ENCODE measurements at regions not wholly inside any gene's neighbourhood (a gene's known extent, or its start where the extent isn't known, plus 50 kb on each side); places are given as distances from the start of the nearest gene placed in this dataset.
"Not testable (repeated sequence)": the region's sequence is repeated elsewhere in the genome, so short reads cannot be mapped to it uniquely, and the experiment has no call there.

DNA sequence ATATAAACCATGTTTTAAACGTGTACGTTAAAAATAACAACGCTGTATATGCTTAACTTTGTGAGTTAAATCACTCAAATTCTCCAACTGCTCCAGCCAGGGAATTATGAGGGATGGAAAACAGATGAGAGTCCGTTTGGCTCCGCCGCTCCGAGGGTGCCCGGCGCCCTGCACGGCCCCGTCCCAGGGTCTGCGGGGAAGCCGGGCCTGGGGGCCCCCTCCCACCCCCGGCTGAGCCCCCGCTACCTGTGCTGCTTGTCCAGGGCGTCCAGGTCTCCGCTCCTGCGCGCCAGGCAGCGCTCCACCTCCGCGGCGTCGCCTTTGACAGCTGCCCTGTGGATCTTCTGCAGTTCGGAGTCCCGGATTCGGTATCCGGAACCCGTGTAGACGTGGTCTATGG is 415.5 kb downstream of the FOXD4L4 start:
- not testable (repeated sequence) for DNase-seq

DNA sequence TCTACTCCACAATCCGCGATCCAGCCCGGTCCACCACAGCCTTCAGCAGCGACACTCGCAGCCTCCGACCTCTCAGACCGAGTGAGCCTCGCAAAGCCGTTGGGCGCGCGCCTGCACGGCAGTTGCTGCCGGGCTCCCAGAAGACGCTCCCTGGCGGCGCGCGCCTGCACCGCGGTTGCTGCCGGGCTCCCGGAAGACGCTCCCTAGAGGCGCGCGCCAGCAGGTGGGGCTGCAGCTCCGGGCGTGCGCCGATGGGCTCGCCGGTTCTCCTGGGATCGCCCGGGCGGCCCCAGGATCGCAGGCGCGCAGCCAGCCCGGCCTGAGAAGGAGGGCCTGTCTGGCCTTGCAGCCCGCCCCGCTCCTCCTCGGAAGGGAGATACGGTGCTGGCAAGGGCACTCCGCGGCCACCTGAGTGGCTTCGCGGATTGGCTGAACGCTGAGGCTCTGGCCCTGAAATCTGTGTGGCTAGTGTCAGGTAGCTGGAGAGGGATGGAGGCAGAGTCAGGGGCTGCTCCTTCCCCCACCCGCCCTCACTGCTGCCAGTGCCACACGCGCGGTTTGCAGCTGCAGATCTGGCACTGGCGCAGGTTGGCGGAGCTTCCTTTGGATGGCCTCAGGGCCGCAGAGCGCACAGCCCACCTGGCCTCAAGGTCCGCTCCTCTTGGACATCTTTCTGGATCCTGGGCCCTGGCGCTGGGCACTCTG is 416.2 kb downstream of the FOXD4L4 start:
- DNase-seq: not testable (repeated sequence)

- not testable (repeated sequence) for DNase-seq
Measured at GRCh38 chr9:66153971-66154691, 417.2 kb downstream of the FOXD4L4 start.

GRCh38 chr9:66182316-66182715 is 445.4 kb downstream of the FOXD4L4 start:
- not testable (repeated sequence) for DNase-seq

DNA sequence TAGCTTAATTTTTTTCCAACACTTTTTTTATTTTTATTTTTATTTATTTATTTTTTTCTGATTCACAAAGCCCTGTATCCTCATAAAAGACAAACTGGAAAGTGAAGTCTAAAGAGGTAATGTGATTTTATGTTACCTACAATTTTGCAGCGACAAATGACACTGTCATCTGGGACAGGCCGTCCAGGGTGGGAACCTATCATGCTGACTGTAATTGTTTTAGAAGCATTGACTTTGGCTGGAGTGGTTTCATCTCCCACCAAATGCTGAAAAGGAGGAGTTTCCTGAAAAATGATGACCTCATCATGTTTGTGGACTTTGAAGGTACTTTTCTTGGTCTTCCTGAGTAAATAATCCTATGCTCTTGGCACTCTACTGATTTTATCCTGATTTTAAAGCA is 446.7 kb downstream of the FOXD4L4 start:
- not testable (repeated sequence) for DNase-seq

- DNase-seq: not testable (repeated sequence)
Measured at GRCh38 chr9:66197199-66197598, 460.3 kb downstream of the FOXD4L4 start.

- DNase-seq: not testable (repeated sequence)
Measured at GRCh38 chr9:66198421-66198820, 461.5 kb downstream of the FOXD4L4 start.

GRCh38 chr9:66206617-66207016 is 469.7 kb downstream of the FOXD4L4 start:
- not testable (repeated sequence) for DNase-seq

- not testable (repeated sequence) for DNase-seq
Measured at GRCh38 chr9:66207914-66208313, 471.0 kb downstream of the FOXD4L4 start.

GRCh38 chr9:66244763-66245162 is 507.8 kb downstream of the FOXD4L4 start:
- DNase-seq: not testable (repeated sequence)

DNA sequence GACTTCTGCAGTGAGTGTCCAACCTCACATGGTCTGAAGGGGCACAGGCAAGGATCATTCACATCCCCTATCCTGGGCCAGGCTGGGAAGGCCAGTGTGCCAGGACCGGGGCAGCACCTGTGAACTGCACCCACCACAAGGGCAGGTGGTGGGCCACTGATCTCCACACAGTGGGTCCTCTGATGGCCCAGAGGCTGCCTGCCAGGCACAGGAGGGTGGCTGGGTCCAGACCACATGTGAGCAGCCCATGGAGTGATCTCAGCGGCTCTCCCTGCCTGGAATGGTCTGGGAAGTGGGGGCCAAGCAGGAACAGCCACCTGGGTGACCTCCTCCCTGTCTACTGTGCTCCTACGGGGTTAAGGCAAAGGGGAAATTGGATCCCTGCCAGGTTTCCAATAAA is 508.5 kb downstream of the FOXD4L4 start:
- DNase-seq: not testable (repeated sequence)

- DNase-seq: not testable (repeated sequence)
Measured at GRCh38 chr9:66257581-66257980, 520.6 kb downstream of the FOXD4L4 start.

DNA sequence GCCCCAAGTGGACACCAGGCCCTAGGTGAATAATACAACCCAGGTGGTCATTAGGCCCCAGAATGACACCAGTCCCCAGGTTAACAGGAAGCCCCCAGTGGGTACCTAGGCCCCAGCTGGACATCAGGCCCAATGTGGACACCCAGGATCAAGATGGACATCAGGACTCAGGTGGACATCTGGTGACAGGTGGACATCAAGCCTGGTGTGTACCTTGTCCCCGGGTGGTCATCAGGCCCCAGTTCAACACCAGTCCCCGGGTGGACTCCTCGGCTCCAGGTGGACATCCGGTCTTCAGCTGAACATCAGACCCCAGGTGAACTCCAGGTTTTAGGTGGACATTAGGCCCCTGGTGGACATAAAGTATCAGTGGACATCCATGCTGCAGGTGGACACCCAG is 524.6 kb downstream of the FOXD4L4 start:
- not testable (repeated sequence) for DNase-seq

DNA sequence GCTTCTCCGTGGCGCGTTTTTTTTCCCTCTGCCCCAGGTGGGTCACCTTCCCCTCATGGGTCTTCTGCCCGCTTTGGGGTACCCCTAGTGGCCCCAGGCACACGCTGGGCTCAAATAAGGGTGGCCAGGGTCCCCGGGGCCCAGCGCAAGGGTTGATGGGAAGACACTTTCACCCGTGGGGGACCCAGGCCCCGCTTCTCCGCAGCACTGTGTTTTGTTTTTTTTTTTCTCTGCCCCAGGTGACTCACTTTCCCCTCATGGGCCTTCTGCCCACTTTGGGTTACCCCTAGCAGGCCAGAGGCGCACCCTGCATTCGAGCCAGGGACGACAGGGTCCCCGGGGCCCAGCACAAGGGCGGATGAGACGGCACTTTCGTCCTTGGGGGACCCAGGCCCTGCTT is 526.7 kb downstream of the FOXD4L4 start:
- DNase-seq: not testable (repeated sequence)

GRCh38 chr9:66264786-66265185 is 527.8 kb downstream of the FOXD4L4 start:
- DNase-seq: not testable (repeated sequence)

GRCh38 chr9:66266202-66266601 is 529.3 kb downstream of the FOXD4L4 start:
- not testable (repeated sequence) for DNase-seq

DNA sequence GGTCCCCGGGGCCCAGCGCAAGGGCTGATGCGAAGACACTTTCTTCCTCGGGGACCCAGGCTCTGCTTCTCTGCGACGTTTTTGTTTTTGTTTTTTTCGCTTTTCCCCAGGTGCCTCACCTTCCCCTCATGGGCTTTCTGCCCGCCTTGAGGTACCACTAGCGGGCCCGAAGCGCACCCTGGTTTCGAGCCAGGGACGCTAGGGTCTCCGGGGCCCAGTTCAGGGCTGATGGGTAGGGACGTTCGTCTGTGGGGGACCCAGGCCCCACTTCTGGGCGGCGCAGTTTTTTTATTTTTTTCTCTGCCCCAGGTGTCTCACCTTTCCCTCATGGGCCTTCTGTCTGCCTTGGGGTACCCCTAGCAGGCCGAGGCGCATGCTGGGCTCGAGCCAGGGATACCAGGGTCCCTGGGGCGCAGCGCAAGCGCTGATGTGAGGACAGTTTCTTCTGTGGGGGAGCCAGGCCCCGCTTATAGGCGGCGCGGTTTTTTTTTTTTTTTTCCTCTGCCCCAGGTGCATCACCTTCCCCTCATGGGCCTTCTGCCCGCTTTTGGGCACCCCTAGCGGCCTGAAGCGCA is 530.0 kb downstream of the FOXD4L4 start:
- DNase-seq: not testable (repeated sequence)

GRCh38 chr9:66267684-66268083 is 530.7 kb downstream of the FOXD4L4 start:
- not testable (repeated sequence) for DNase-seq

DNA sequence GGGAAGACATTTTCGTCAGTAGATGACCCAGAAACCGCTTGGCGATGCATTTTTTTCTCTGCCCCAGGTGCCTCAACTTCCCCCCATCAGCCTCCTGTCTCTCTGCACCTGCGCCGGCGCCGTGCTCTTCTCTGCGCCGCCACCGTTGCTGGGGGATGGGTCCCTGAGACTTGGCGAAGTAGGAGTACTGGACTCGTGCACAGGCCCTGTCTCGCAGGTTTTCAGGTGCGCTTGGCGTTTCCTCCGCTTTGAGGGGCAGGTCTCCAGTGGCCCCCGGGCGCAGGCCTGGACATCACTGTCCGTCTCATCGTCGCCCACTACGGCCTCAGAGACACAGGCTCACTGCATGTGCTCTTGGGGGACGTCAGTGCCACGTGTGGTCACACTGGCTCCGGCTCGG is 532.1 kb downstream of the FOXD4L4 start:
- not testable (repeated sequence) for DNase-seq

GRCh38 chr9:66269783-66270182 is 532.8 kb downstream of the FOXD4L4 start:
- DNase-seq: peak; percentile 58

- not testable (repeated sequence) for DNase-seq
Measured at GRCh38 chr9:66278809-66279208, 541.9 kb downstream of the FOXD4L4 start.

All from activated gamma-delta T cell treated with Interleukin-2 at 50 U/mL for 16 hours (primary cell).